ENCODE measurements at regions not wholly inside any gene's neighbourhood (a gene's known extent, or its start where the extent isn't known, plus 50 kb on each side); places are given as distances from the start of the nearest gene placed in this dataset.

- no peaks in the 10 kb centered on the region for H3K36me3 ChIP-seq (ENCODE audit: control insufficient read depth in 2 of 2, extremely low read depth in 1 of 2, insufficient read depth in 2 of 2, low read length in 2 of 2)
- H3K9ac ChIP-seq (ENCODE audit: control insufficient read depth, extremely low read depth, insufficient read depth, low read length) = no peak overlapping the region
- peaks cover 13% of the 10 kb centered on the region for H3K4me1 ChIP-seq (ENCODE audit: control insufficient read depth, extremely low read depth, insufficient read depth, low read length)
- no peaks in the 10 kb centered on the region for H3K79me2 ChIP-seq (ENCODE audit: control insufficient read depth, insufficient read depth, low read length)
- no peak for DNase-seq (ENCODE audit: low read depth, low spot score)
- H3K4me2 ChIP-seq (ENCODE audit: control insufficient read depth, extremely low read depth, insufficient read depth, low read depth, low read length) = no peak overlapping the region
- H3K9me3 ChIP-seq (ENCODE audit: control insufficient read depth, low read depth, low read length) = peaks cover 1% of the 10 kb centered on the region
- dilution Hi-C loops (cut with MboI; ENCODE audit: extremely low pct_ligation_motif_present, low sequenced_read_pairs) = no loop called here
- H3K27ac ChIP-seq (ENCODE audit: control insufficient read depth, insufficient read depth, low read length) = no peak overlapping the region
- peaks cover 15% of the 10 kb centered on the region for H3K27me3 ChIP-seq (ENCODE audit: control insufficient read depth, extremely low read depth, insufficient read depth, low read length)
- H2AFZ ChIP-seq (ENCODE audit: control insufficient read depth, low read length) = no peak overlapping the region
- H3K4me3 ChIP-seq (ENCODE audit: control insufficient read depth in 2 of 3, extremely low read depth in 1 of 3, insufficient read depth in 2 of 3, low read depth in 1 of 3, low read length in 3 of 3) = no peak overlapping the region
- H4K20me1 ChIP-seq (ENCODE audit: control insufficient read depth, extremely low read depth, insufficient read depth, low read length) = no peaks in the 10 kb centered on the region
- no peak for TF ChIP-seq EZH2 (IDR thresholded peaks at IDR 0.05; ENCODE audit: low read length)
- TF ChIP-seq CTCF (optimal IDR thresholded peaks at IDR 0.05 in 1 of 3, IDR thresholded peaks at IDR 0.05 in 1 of 3, conservative IDR thresholded peaks at IDR 0.05 in 1 of 3; ENCODE audit: extremely low read depth in 1 of 3, insufficient read depth in 2 of 3, low read length in 3 of 3) = no peak
- no peak for FAIRE-seq
- H3K9me1 ChIP-seq (ENCODE audit: control insufficient read depth, extremely low read depth, insufficient read depth, low read length) = no peaks in the 10 kb centered on the region
Observed at GRCh38 chr20:58010666-58011065, 217.8 kb downstream of the ANKRD60 start.

- H4K20me1 ChIP-seq (ENCODE audit: control insufficient read depth, extremely low read depth, insufficient read depth, low read length) = no peaks in the 10 kb centered on the region
- TF ChIP-seq EZH2 (IDR thresholded peaks at IDR 0.05; ENCODE audit: low read length) = no peak
- TF ChIP-seq CTCF (optimal IDR thresholded peaks at IDR 0.05 in 1 of 3, IDR thresholded peaks at IDR 0.05 in 1 of 3, conservative IDR thresholded peaks at IDR 0.05 in 1 of 3; ENCODE audit: extremely low read depth in 1 of 3, insufficient read depth in 2 of 3, low read length in 3 of 3) = no peak
- H3K9me1 ChIP-seq (ENCODE audit: control insufficient read depth, extremely low read depth, insufficient read depth, low read length) = no peaks in the 10 kb centered on the region
- H3K9ac ChIP-seq (ENCODE audit: control insufficient read depth, extremely low read depth, insufficient read depth, low read length) = no peak overlapping the region
- no peaks in the 10 kb centered on the region for H3K9me3 ChIP-seq (ENCODE audit: control insufficient read depth, low read depth, low read length)
- no peak overlapping the region for H2AFZ ChIP-seq (ENCODE audit: control insufficient read depth, low read length)
- no peak for DNase-seq (ENCODE audit: low read depth, low spot score)
- H3K27ac ChIP-seq (ENCODE audit: control insufficient read depth, insufficient read depth, low read length) = no peak overlapping the region
- no peaks in the 10 kb centered on the region for H3K79me2 ChIP-seq (ENCODE audit: control insufficient read depth, insufficient read depth, low read length)
- dilution Hi-C loops (cut with MboI; ENCODE audit: extremely low pct_ligation_motif_present, low sequenced_read_pairs) = no loop called here
- no peak for FAIRE-seq
- no peak overlapping the region for H3K4me2 ChIP-seq (ENCODE audit: control insufficient read depth, extremely low read depth, insufficient read depth, low read depth, low read length)
- no peaks in the 10 kb centered on the region for H3K36me3 ChIP-seq (ENCODE audit: control insufficient read depth in 2 of 2, extremely low read depth in 1 of 2, insufficient read depth in 2 of 2, low read length in 2 of 2)
- no peak overlapping the region for H3K4me3 ChIP-seq (ENCODE audit: control insufficient read depth in 2 of 3, extremely low read depth in 1 of 3, insufficient read depth in 2 of 3, low read depth in 1 of 3, low read length in 3 of 3)
- H3K4me1 ChIP-seq (ENCODE audit: control insufficient read depth, extremely low read depth, insufficient read depth, low read length) = peaks cover 13% of the 10 kb centered on the region
- H3K27me3 ChIP-seq (ENCODE audit: control insufficient read depth, extremely low read depth, insufficient read depth, low read length) = peaks cover 15% of the 10 kb centered on the region
Observed at GRCh38 chr20:58010186-58010585, 218.3 kb downstream of the ANKRD60 start.
